ENCODE measurements at regions not wholly inside any gene's neighbourhood (a gene's known extent, or its start where the extent isn't known, plus 50 kb on each side); places are given as distances from the start of the nearest gene placed in this dataset.

GRCh38 chr20:52483382-52483781 is 291.8 kb upstream of the ZFP64 start:
- no peak overlapping the region for H3K4me3 ChIP-seq (ENCODE audit: low read length)
- no peaks in the 10 kb centered on the region for H3K4me1 ChIP-seq (ENCODE audit: control insufficient read depth, insufficient read depth, low read length)

GRCh38 chr20:52482044-52482443 is 290.5 kb upstream of the ZFP64 start:
- no peak for DNase-seq (ENCODE audit: low read depth)
- Histone ChIP-seq H3K27me3 (replicated peaks; ENCODE audit: control insufficient read depth, insufficient read depth, low read length) (no peaks in the 10 kb centered on the region), H3K4me3 (ENCODE audit: low read length) (no peak overlapping the region), H3K9me3 (ENCODE audit: control insufficient read depth, low read length) (no peaks in the 10 kb centered on the region), H3K9ac (ENCODE audit: low read length) (no peak overlapping the region), H3K36me3 (ENCODE audit: control insufficient read depth, insufficient read depth, low read length, severe bottlenecking) (no peaks in the 10 kb centered on the region), H3K4me1 (ENCODE audit: control insufficient read depth, insufficient read depth, low read length) (no peaks in the 10 kb centered on the region)

More at GRCh38 chr20:52483382-52483781, 291.8 kb upstream of the ZFP64 start:
- H3K27me3 ChIP-seq (replicated peaks; ENCODE audit: control insufficient read depth, insufficient read depth, low read length): no peaks in the 10 kb centered on the region
- H3K9me3 ChIP-seq (ENCODE audit: control insufficient read depth, low read length): no peaks in the 10 kb centered on the region
- no peak for DNase-seq (ENCODE audit: low read depth)
- H3K9ac ChIP-seq (ENCODE audit: low read length): no peak overlapping the region
- no peaks in the 10 kb centered on the region for H3K36me3 ChIP-seq (ENCODE audit: control insufficient read depth, insufficient read depth, low read length, severe bottlenecking)

- no peak for DNase-seq (ENCODE audit: low read depth)
- no peaks in the 10 kb centered on the region for H3K9me3 ChIP-seq (ENCODE audit: control insufficient read depth, low read length)
- no peaks in the 10 kb centered on the region for H3K27me3 ChIP-seq (replicated peaks; ENCODE audit: control insufficient read depth, insufficient read depth, low read length)
- no peak overlapping the region for H3K9ac ChIP-seq (ENCODE audit: low read length)
- H3K36me3 ChIP-seq (ENCODE audit: control insufficient read depth, insufficient read depth, low read length, severe bottlenecking): no peaks in the 10 kb centered on the region
- no peak overlapping the region for H3K4me3 ChIP-seq (ENCODE audit: low read length)
- H3K4me1 ChIP-seq (ENCODE audit: control insufficient read depth, insufficient read depth, low read length): no peaks in the 10 kb centered on the region
Measured at GRCh38 chr20:52481443-52481842, 289.9 kb upstream of the ZFP64 start.

- DNase-seq (ENCODE audit: low read depth): no peak
- H3K9me3 ChIP-seq (ENCODE audit: control insufficient read depth, low read length): no peaks in the 10 kb centered on the region
Measured at GRCh38 chr20:52476074-52476750, 284.6 kb upstream of the ZFP64 start.

GRCh38 chr20:52473186-52473585 is 281.6 kb upstream of the ZFP64 start:
- Histone ChIP-seq H3K4me1 (ENCODE audit: control insufficient read depth, insufficient read depth, low read length) (no peaks in the 10 kb centered on the region), H3K9me3 (ENCODE audit: control insufficient read depth, low read length) (no peaks in the 10 kb centered on the region), H3K27me3 (replicated peaks; ENCODE audit: control insufficient read depth, insufficient read depth, low read length) (no peaks in the 10 kb centered on the region), H3K9ac (ENCODE audit: low read length) (no peak overlapping the region), H3K4me3 (ENCODE audit: low read length) (no peak overlapping the region), H3K36me3 (ENCODE audit: control insufficient read depth, insufficient read depth, low read length, severe bottlenecking) (no peaks in the 10 kb centered on the region)
- DNase-seq (ENCODE audit: low read depth): no peak

More at GRCh38 chr20:52476074-52476750, 284.6 kb upstream of the ZFP64 start:
- H3K4me3 ChIP-seq (ENCODE audit: low read length): no peak overlapping the region
- H3K27me3 ChIP-seq (replicated peaks; ENCODE audit: control insufficient read depth, insufficient read depth, low read length): no peaks in the 10 kb centered on the region
- no peaks in the 10 kb centered on the region for H3K4me1 ChIP-seq (ENCODE audit: control insufficient read depth, insufficient read depth, low read length)
- no peaks in the 10 kb centered on the region for H3K36me3 ChIP-seq (ENCODE audit: control insufficient read depth, insufficient read depth, low read length, severe bottlenecking)
- no peak overlapping the region for H3K9ac ChIP-seq (ENCODE audit: low read length)

- Histone ChIP-seq H3K9ac (ENCODE audit: low read length) (no peak overlapping the region), H3K4me1 (ENCODE audit: control insufficient read depth, insufficient read depth, low read length) (no peaks in the 10 kb centered on the region), H3K36me3 (ENCODE audit: control insufficient read depth, insufficient read depth, low read length, severe bottlenecking) (no peaks in the 10 kb centered on the region), H3K9me3 (ENCODE audit: control insufficient read depth, low read length) (no peaks in the 10 kb centered on the region), H3K27me3 (replicated peaks; ENCODE audit: control insufficient read depth, insufficient read depth, low read length) (no peaks in the 10 kb centered on the region), H3K4me3 (ENCODE audit: low read length) (no peak overlapping the region)
- DNase-seq (ENCODE audit: low read depth): no peak
Measured at GRCh38 chr20:52470561-52470960, 279.0 kb upstream of the ZFP64 start.

GRCh38 chr20:52469128-52469527 is 277.5 kb upstream of the ZFP64 start:
- H3K4me1 ChIP-seq (ENCODE audit: control insufficient read depth, insufficient read depth, low read length): no peaks in the 10 kb centered on the region
- H3K9me3 ChIP-seq (ENCODE audit: control insufficient read depth, low read length): peaks cover 4% of the 10 kb centered on the region
- H3K27me3 ChIP-seq (replicated peaks; ENCODE audit: control insufficient read depth, insufficient read depth, low read length): no peaks in the 10 kb centered on the region
- no peak for DNase-seq (ENCODE audit: low read depth)
- no peak overlapping the region for H3K9ac ChIP-seq (ENCODE audit: low read length)
- H3K36me3 ChIP-seq (ENCODE audit: control insufficient read depth, insufficient read depth, low read length, severe bottlenecking): no peaks in the 10 kb centered on the region
- H3K4me3 ChIP-seq (ENCODE audit: low read length): no peak overlapping the region

- Histone ChIP-seq H3K4me3 (ENCODE audit: low read length) (no peak overlapping the region), H3K27me3 (replicated peaks; ENCODE audit: control insufficient read depth, insufficient read depth, low read length) (no peaks in the 10 kb centered on the region), H3K36me3 (ENCODE audit: control insufficient read depth, insufficient read depth, low read length, severe bottlenecking) (no peaks in the 10 kb centered on the region), H3K9me3 (ENCODE audit: control insufficient read depth, low read length) (peaks cover 4% of the 10 kb centered on the region), H3K4me1 (ENCODE audit: control insufficient read depth, insufficient read depth, low read length) (no peaks in the 10 kb centered on the region), H3K9ac (ENCODE audit: low read length) (no peak overlapping the region)
- no peak for DNase-seq (ENCODE audit: low read depth)
Measured at GRCh38 chr20:52465991-52466390, 274.4 kb upstream of the ZFP64 start.

GRCh38 chr20:52461582-52461981 is 270.0 kb upstream of the ZFP64 start:
- DNase-seq (ENCODE audit: low read depth): no peak
- Histone ChIP-seq H3K4me1 (ENCODE audit: control insufficient read depth, insufficient read depth, low read length) (no peaks in the 10 kb centered on the region), H3K4me3 (ENCODE audit: low read length) (no peak overlapping the region), H3K36me3 (ENCODE audit: control insufficient read depth, insufficient read depth, low read length, severe bottlenecking) (no peaks in the 10 kb centered on the region), H3K27me3 (replicated peaks; ENCODE audit: control insufficient read depth, insufficient read depth, low read length) (no peaks in the 10 kb centered on the region), H3K9ac (ENCODE audit: low read length) (no peak overlapping the region), H3K9me3 (ENCODE audit: control insufficient read depth, low read length) (peaks cover 4% of the 10 kb centered on the region)

GRCh38 chr20:52459150-52459549 is 267.6 kb upstream of the ZFP64 start:
- H3K4me3 ChIP-seq (ENCODE audit: low read length): no peak overlapping the region
- H3K9ac ChIP-seq (ENCODE audit: low read length): no peak overlapping the region
- peaks cover 13% of the 10 kb centered on the region for H3K4me1 ChIP-seq (ENCODE audit: control insufficient read depth, insufficient read depth, low read length)
- H3K9me3 ChIP-seq (ENCODE audit: control insufficient read depth, low read length): no peaks in the 10 kb centered on the region
- no peak for DNase-seq (ENCODE audit: low read depth)
- H3K27me3 ChIP-seq (replicated peaks; ENCODE audit: control insufficient read depth, insufficient read depth, low read length): no peaks in the 10 kb centered on the region
- H3K36me3 ChIP-seq (ENCODE audit: control insufficient read depth, insufficient read depth, low read length, severe bottlenecking): no peaks in the 10 kb centered on the region

GRCh38 chr20:52457826-52458225 is 266.2 kb upstream of the ZFP64 start:
- no peak overlapping the region for H3K9ac ChIP-seq (ENCODE audit: low read length)
- H3K36me3 ChIP-seq (ENCODE audit: control insufficient read depth, insufficient read depth, low read length, severe bottlenecking): no peaks in the 10 kb centered on the region
- H3K9me3 ChIP-seq (ENCODE audit: control insufficient read depth, low read length): no peaks in the 10 kb centered on the region
- no peak overlapping the region for H3K4me3 ChIP-seq (ENCODE audit: low read length)
- no peaks in the 10 kb centered on the region for H3K27me3 ChIP-seq (replicated peaks; ENCODE audit: control insufficient read depth, insufficient read depth, low read length)
- peaks cover 13% of the 10 kb centered on the region for H3K4me1 ChIP-seq (ENCODE audit: control insufficient read depth, insufficient read depth, low read length)
- DNase-seq (ENCODE audit: low read depth): no peak

- H3K9ac ChIP-seq (ENCODE audit: low read length): peak overlapping the region; percentile 18
- no peak overlapping the region for H3K4me3 ChIP-seq (ENCODE audit: low read length)
- H3K27me3 ChIP-seq (replicated peaks; ENCODE audit: control insufficient read depth, insufficient read depth, low read length): no peaks in the 10 kb centered on the region
- no peak for DNase-seq (ENCODE audit: low read depth)
- H3K36me3 ChIP-seq (ENCODE audit: control insufficient read depth, insufficient read depth, low read length, severe bottlenecking): no peaks in the 10 kb centered on the region
- H3K9me3 ChIP-seq (ENCODE audit: control insufficient read depth, low read length): no peaks in the 10 kb centered on the region
- peaks cover 13% of the 10 kb centered on the region for H3K4me1 ChIP-seq (ENCODE audit: control insufficient read depth, insufficient read depth, low read length)
Measured at GRCh38 chr20:52454660-52455059, 263.1 kb upstream of the ZFP64 start.
